Activated naive CD8-positive, alpha-beta T cell treated with anti-CD3 and anti-CD28 coated beads, Interleukin-2, amount 50 U/mL, for 24 hours (primary cell): ENCODE measurements at regions not wholly inside any gene's neighbourhood (a gene's known extent, or its start where the extent isn't known, plus 50 kb on each side); places are given as distances from the start of the nearest gene placed in this dataset.
"Not testable (repeated sequence)": the region's sequence is repeated elsewhere in the genome, so short reads cannot be mapped to it uniquely, and the experiment has no call there.

Experiments used
- ATAC-seq: fragments of 150-1000 bp; cut with Tn5 transposase; one replicate; pipeline ENCODE4 v1.10.0; 2021
- DNase-seq: peaks from one replicate; pipeline ENCODE4 v3.0.0; 2021
- H3K27ac Mint-ChIP-seq: one replicate; pipeline ENCODE4 v1.8.0; 2021; ENCODE audit warnings: mild to moderate bottlenecking, mixed read lengths
- H3K27me3 Mint-ChIP-seq: one replicate; pipeline ENCODE4 v1.8.0; 2021; ENCODE audit warnings: mixed read lengths
- H3K36me3 Mint-ChIP-seq: one replicate; pipeline ENCODE4 v1.8.0; 2021; ENCODE audit warnings: low read depth, mixed read lengths
- H3K4me1 Mint-ChIP-seq: one replicate; pipeline ENCODE4 v1.8.0; 2021; ENCODE audit warnings: mixed read lengths
- H3K4me3 Mint-ChIP-seq: one replicate; pipeline ENCODE4 v1.8.0; 2021; ENCODE audit warnings: mild to moderate bottlenecking, moderate library complexity, mixed read lengths
- H3K9me3 Mint-ChIP-seq: one replicate; pipeline ENCODE4 v1.8.0; 2021; ENCODE audit warnings: mixed read lengths

GRCh38 chr20:24418731-24419130 is 50.7 kb upstream of the SYNDIG1 start:
- peaks cover 5% of the 10 kb centered on the region for H3K36me3 Mint-ChIP-seq
- H3K9me3 Mint-ChIP-seq, result peaks cover 20% of the 10 kb centered on the region
- H3K4me3 Mint-ChIP-seq, result no peak overlapping the region
- ATAC-seq (no peak), DNase-seq (no peak)
- no peak overlapping the region for H3K27ac Mint-ChIP-seq
- H3K27me3 Mint-ChIP-seq, result no peaks in the 10 kb centered on the region
- no peaks in the 10 kb centered on the region for H3K4me1 Mint-ChIP-seq

DNA sequence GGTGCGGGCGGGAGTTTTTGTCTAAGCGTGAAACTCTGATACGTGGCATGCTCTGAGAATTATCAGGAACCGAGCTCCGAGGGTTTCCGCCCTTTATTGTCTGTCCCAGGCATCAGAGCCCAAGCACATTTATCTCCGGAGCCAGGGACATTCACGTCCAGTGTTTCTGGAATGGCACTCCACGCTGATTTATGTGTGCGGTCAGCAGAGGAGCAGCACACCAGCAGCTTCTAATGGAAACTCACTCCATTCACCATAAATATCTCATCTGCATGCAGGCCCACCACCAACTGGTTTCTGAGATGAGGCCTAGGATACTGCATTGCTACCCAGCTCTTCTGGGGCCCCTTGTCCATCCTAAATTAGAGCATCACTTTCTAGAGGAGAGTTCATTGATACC is 51.9 kb upstream of the SYNDIG1 start:
- no peaks in the 10 kb centered on the region for H3K27me3 Mint-ChIP-seq
- ATAC-seq, result no peak
- no peak overlapping the region for H3K4me3 Mint-ChIP-seq

DNA sequence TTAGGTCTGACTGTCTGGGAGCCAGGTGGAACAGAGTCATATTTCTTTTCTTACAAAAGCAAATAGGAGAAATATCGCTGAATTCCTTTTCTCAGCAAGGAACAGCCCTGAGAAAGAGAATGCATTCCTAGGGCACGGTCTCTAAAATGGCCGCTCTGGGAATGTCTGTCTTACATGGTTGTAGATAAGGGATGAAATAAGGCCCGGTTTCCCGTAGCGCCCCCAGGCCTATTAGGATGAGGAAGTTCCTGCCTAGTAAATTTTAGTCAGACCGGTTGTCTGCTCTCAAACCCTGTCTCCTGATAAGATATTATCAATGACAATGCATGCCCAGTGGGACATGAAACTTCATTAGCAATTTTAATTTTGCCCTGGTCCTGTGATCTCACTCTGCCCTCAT is 54.0 kb upstream of the SYNDIG1 start:
- not testable (repeated sequence) for ATAC-seq, H3K27ac Mint-ChIP-seq, H3K36me3 Mint-ChIP-seq, H3K27me3 Mint-ChIP-seq, H3K4me3 Mint-ChIP-seq, H3K4me1 Mint-ChIP-seq, DNase-seq
- peaks cover 20% of the 10 kb centered on the region for H3K9me3 Mint-ChIP-seq

More for the DNA sequence above, 51.9 kb upstream of the SYNDIG1 start:
- DNase-seq, result no peak
- no peaks in the 10 kb centered on the region for H3K4me1 Mint-ChIP-seq
- H3K27ac Mint-ChIP-seq, result no peak overlapping the region
- peaks cover 5% of the 10 kb centered on the region for H3K36me3 Mint-ChIP-seq
- H3K9me3 Mint-ChIP-seq, result peaks cover 20% of the 10 kb centered on the region

- H3K9me3 Mint-ChIP-seq, result peaks cover 18% of the 10 kb centered on the region
- H3K4me3 Mint-ChIP-seq, result no peak overlapping the region
- DNase-seq, result no peak
- H3K4me1 Mint-ChIP-seq, result peaks cover 7% of the 10 kb centered on the region
- peaks cover 5% of the 10 kb centered on the region for H3K36me3 Mint-ChIP-seq
- H3K27me3 Mint-ChIP-seq, result peaks cover 3% of the 10 kb centered on the region
- no peak overlapping the region for H3K27ac Mint-ChIP-seq
- ATAC-seq, result no peak
Observed at GRCh38 chr20:24411834-24412216, 57.6 kb upstream of the SYNDIG1 start.

- ATAC-seq (no peak), DNase-seq (no peak)
- H3K27me3 Mint-ChIP-seq, result peaks cover 3% of the 10 kb centered on the region
- H3K4me1 Mint-ChIP-seq, result peaks cover 13% of the 10 kb centered on the region
- H3K27ac Mint-ChIP-seq, result no peak overlapping the region
- H3K36me3 Mint-ChIP-seq, result peaks cover 4% of the 10 kb centered on the region
- H3K9me3 Mint-ChIP-seq, result peaks cover 12% of the 10 kb centered on the region
- H3K4me3 Mint-ChIP-seq, result no peak overlapping the region
Observed at GRCh38 chr20:24411003-24411833, 58.2 kb upstream of the SYNDIG1 start.

DNA sequence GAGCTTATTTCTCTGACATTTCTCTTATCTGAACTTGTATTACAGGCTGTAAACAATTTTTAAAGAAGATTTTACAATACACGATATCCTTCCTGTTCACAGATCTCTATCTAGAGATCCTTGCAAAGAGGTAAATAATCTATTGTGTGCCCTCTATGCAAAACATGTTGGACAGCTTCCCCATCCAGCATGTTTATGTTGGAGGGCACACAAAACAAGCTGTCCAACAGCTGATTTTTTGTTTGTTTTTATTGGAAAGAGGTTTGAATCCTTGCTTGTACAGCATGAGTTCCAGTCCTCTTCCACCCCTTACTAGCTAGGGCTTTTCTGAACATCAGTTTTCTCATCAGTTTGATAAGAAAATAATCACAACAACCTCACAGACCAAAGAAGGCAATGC is 62.3 kb upstream of the SYNDIG1 start:
- Mint-ChIP-seq H3K36me3 (no peaks in the 10 kb centered on the region), H3K4me3 (no peak overlapping the region), H3K27me3 (peaks cover 3% of the 10 kb centered on the region), H3K27ac (peak overlapping the region; percentile 75), H3K4me1 (peaks cover 20% of the 10 kb centered on the region), H3K9me3 (no peaks in the 10 kb centered on the region)
- DNase-seq, result no peak
- no peak for ATAC-seq

GRCh38 chr20:24406750-24407149 is 62.7 kb upstream of the SYNDIG1 start:
- no peak overlapping the region for H3K4me3 Mint-ChIP-seq
- H3K27ac Mint-ChIP-seq, result peak overlapping the region; percentile 75
- peaks cover 20% of the 10 kb centered on the region for H3K4me1 Mint-ChIP-seq
- H3K9me3 Mint-ChIP-seq, result no peaks in the 10 kb centered on the region
- no peaks in the 10 kb centered on the region for H3K36me3 Mint-ChIP-seq
- peaks cover 3% of the 10 kb centered on the region for H3K27me3 Mint-ChIP-seq
- peak; percentile 72 for ATAC-seq
- DNase-seq, result no peak

GRCh38 chr20:24406251-24406650 is 63.2 kb upstream of the SYNDIG1 start:
- H3K27ac Mint-ChIP-seq, result peak overlapping the region; percentile 75
- DNase-seq (no peak), ATAC-seq (no peak)
- H3K27me3 Mint-ChIP-seq, result peaks cover 3% of the 10 kb centered on the region
- H3K9me3 Mint-ChIP-seq, result no peaks in the 10 kb centered on the region
- H3K36me3 Mint-ChIP-seq, result no peaks in the 10 kb centered on the region
- peaks cover 20% of the 10 kb centered on the region for H3K4me1 Mint-ChIP-seq
- H3K4me3 Mint-ChIP-seq, result no peak overlapping the region

GRCh38 chr20:24405810-24406209 is 63.6 kb upstream of the SYNDIG1 start:
- Mint-ChIP-seq H3K27me3 (no peaks in the 10 kb centered on the region), H3K36me3 (no peaks in the 10 kb centered on the region), H3K27ac (peak overlapping the region; percentile 21), H3K4me3 (no peak overlapping the region), H3K9me3 (peaks cover 4% of the 10 kb centered on the region), H3K4me1 (peaks cover 20% of the 10 kb centered on the region)
- ATAC-seq (peak; percentile 52), DNase-seq (no peak)

DNA sequence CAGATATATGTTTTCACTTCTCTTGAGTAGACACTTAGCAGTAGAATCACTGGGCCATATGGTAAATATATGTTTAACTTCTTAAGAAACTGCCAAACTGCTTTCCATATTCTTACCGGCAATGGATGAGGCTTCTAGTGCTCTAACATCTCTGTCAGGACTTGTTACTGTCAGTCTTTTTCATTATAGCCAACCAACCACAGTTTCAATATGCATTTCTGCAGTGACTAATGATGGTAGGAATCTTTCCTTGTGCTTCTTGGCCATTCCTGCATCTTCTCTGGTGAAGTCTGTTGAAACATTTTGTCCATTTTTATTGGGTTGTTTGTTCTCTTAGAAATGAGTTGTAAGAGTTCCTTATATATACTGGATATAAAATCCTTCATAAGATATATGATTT is 66.0 kb upstream of the SYNDIG1 start:
- DNase-seq, result no peak
- ATAC-seq, result no peak
- Mint-ChIP-seq H3K27me3 (no peaks in the 10 kb centered on the region), H3K27ac (no peak overlapping the region), H3K36me3 (no peaks in the 10 kb centered on the region), H3K4me1 (peaks cover 20% of the 10 kb centered on the region), H3K4me3 (no peak overlapping the region), H3K9me3 (peaks cover 11% of the 10 kb centered on the region)

GRCh38 chr20:24402188-24402587 is 67.2 kb upstream of the SYNDIG1 start:
- ATAC-seq (no peak), DNase-seq (no peak)
- no peaks in the 10 kb centered on the region for H3K36me3 Mint-ChIP-seq
- H3K27ac Mint-ChIP-seq, result no peak overlapping the region
- H3K9me3 Mint-ChIP-seq, result peaks cover 11% of the 10 kb centered on the region
- no peak overlapping the region for H3K4me3 Mint-ChIP-seq
- H3K27me3 Mint-ChIP-seq, result no peaks in the 10 kb centered on the region
- H3K4me1 Mint-ChIP-seq, result peaks cover 16% of the 10 kb centered on the region

GRCh38 chr20:24395151-24395550 is 74.3 kb upstream of the SYNDIG1 start:
- peaks cover 8% of the 10 kb centered on the region for H3K9me3 Mint-ChIP-seq
- H3K4me3 Mint-ChIP-seq, result no peak overlapping the region
- H3K36me3 Mint-ChIP-seq, result no peaks in the 10 kb centered on the region
- peaks cover 6% of the 10 kb centered on the region for H3K4me1 Mint-ChIP-seq
- no peak overlapping the region for H3K27ac Mint-ChIP-seq
- no peak for ATAC-seq
- DNase-seq, result no peak
- no peaks in the 10 kb centered on the region for H3K27me3 Mint-ChIP-seq

- no peak overlapping the region for H3K27ac Mint-ChIP-seq
- peaks cover 19% of the 10 kb centered on the region for H3K4me1 Mint-ChIP-seq
- no peak for DNase-seq
- no peaks in the 10 kb centered on the region for H3K27me3 Mint-ChIP-seq
- no peak overlapping the region for H3K4me3 Mint-ChIP-seq
- H3K36me3 Mint-ChIP-seq, result no peaks in the 10 kb centered on the region
- ATAC-seq, result no peak
- no peaks in the 10 kb centered on the region for H3K9me3 Mint-ChIP-seq
Observed at GRCh38 chr20:24393903-24394302, 75.5 kb upstream of the SYNDIG1 start.

GRCh38 chr20:24392612-24393011 is 76.8 kb upstream of the SYNDIG1 start:
- Mint-ChIP-seq H3K27ac (no peak overlapping the region), H3K9me3 (no peaks in the 10 kb centered on the region), H3K4me1 (peaks cover 28% of the 10 kb centered on the region), H3K27me3 (no peaks in the 10 kb centered on the region), H3K4me3 (no peak overlapping the region), H3K36me3 (no peaks in the 10 kb centered on the region)
- DNase-seq (no peak), ATAC-seq (no peak)

DNA sequence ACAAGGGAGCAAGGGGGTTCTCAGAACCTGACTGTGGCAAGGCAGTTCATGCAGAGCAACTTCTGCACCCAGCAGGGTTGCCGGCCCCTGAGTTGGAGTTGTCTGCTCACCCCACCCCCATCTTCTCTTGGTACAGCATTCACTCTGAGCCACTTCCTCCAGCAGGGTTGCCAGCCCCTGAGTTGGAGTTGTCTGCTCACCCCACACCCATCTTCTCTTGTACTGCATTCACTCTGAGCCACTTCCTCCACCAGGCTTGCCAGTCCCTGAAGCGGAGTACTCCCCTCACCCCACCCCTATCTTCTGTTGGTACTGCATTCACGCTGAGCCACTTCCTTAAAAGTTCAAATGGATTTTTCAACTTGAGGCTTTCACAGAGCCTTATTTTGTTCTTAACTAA is 79.7 kb upstream of the SYNDIG1 start:
- Mint-ChIP-seq H3K9me3 (no peaks in the 10 kb centered on the region), H3K27ac (no peak overlapping the region), H3K36me3 (no peaks in the 10 kb centered on the region), H3K4me1 (peaks cover 30% of the 10 kb centered on the region), H3K27me3 (no peaks in the 10 kb centered on the region), H3K4me3 (peak overlapping the region; percentile 13)
- peak; percentile 18 for DNase-seq
- peak; percentile 69 for ATAC-seq
